ENCODE measurements at regions not wholly inside any gene's neighbourhood (a gene's known extent, or its start where the extent isn't known, plus 50 kb on each side); places are given as distances from the start of the nearest gene placed in this dataset.

DNA sequence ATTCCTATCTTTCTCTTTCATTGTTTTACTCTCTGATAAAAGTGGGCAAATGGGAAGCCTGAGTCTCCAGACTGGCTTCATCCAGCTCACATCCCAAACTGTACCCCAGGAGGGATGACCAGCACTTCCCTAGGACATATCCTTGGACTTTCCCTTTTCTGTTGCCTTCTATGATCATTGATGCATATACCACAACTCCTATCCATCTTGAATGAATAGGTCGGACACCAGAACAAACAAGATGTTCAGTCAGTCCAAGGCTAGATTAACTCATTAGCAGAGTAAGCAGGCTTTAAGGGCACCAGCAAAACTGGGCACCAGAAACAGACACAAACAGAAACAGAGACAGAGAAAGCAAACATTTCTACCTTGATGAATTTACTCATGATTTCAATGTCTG is 159.1 kb upstream of the RGMB start (continued):
- TF ChIP-seq ZNF311 (tag by site-specific recombination; IDR thresholded peaks at IDR 0.05; ENCODE audit: borderline replicate concordance) (no peak), HOXC10 (CRISPR knock-in tag; IDR thresholded peaks at IDR 0.05) (no peak), ZSCAN30 (tag by site-specific recombination; IDR thresholded peaks at IDR 0.05) (no peak), ZNF777 (tag by site-specific recombination; IDR thresholded peaks at IDR 0.05; ENCODE audit: borderline replicate concordance) (no peak), BCL11B (tag by site-specific recombination; IDR thresholded peaks at IDR 0.05; ENCODE audit: low read depth) (no peak)

DNA sequence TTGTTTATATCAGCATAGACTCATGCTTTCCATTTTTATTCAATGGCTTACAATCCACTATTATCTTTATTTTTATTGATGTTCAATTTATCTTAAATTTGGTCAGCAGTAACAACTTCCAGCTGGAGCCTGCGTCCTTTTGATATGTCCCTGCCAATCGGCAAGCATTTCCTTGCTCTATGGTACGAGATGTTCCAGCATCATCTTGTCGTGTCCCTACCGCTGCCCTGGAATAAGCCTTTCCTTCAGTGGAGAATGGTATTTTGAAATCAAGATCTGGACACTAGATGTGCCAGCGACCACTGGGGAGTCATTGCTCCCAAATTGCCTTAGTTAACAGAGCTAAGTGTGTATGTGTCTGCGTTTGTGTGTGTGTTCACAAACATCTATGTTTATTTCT is 151.6 kb upstream of the RGMB start:
- no peaks in the 10 kb centered on the region for H3K4me1 ChIP-seq (ENCODE audit: control insufficient read depth, insufficient read depth, low read length)
- POLR2A ChIA-PET: no interaction called here

DNA sequence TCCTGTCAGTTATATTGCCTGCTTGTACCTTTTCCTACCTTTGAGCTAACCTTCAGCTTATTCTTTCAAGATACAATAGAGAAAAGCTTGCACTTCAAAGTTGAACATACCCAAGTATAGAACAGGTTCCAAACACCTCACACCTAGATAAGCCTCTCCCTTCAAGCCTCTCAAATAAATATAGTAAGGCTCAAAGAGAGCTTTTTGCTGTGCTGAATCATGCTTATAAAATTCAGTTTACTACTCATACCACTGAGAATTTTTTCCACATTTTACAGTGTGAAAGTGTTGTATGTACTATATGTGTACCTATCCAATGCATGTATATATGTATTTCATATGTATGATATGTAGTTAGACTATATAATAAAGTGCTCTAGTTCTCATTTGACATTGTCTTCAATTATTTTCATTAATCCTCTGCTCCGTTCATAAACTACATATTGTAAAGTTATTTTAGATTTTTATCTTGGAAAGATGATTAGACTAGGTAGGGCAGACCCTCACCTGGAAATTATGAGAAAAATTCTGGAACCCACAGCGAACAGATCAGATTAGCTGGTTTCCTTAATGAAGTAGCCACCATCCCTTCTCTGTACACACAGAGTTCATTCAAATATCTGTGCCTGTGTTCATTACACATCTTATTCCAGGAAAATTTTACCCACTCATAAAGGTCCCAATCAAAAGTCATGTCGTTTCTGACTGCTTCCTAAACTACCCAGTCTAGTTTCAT is 149.2 kb upstream of the RGMB start:
- Histone ChIP-seq H3K9me3 (ENCODE audit: control insufficient read depth, insufficient read depth, low read depth, low read length) (no peaks in the 10 kb centered on the region), H3K4me3 (ENCODE audit: low read depth, low read length) (no peak overlapping the region), H3K27ac (ENCODE audit: extremely low read depth, low read depth, low read length) (no peak overlapping the region), H3K4me1 (ENCODE audit: control insufficient read depth, insufficient read depth, low read length) (no peaks in the 10 kb centered on the region), H3K36me3 (ENCODE audit: control insufficient read depth in 2 of 2, insufficient read depth in 1 of 2, low read length in 2 of 2) (no peaks in the 10 kb centered on the region)
- CTCF ChIA-PET: no interaction called here
- POLR2A ChIA-PET: no interaction called here
- no peak for TF ChIP-seq ZFP69B (tag by site-specific recombination; IDR thresholded peaks at IDR 0.05)
- TF ChIP-seq KLF9 (tag by site-specific recombination; IDR thresholded peaks at IDR 0.05; ENCODE audit: low read depth): no peak
- TF ChIP-seq ZBTB10 (tag by site-specific recombination; IDR thresholded peaks at IDR 0.05): no peak
- TF ChIP-seq IKZF3 (tag by site-specific recombination; IDR thresholded peaks at IDR 0.05): no peak
- no peak for TF ChIP-seq KLF10 (tag by site-specific recombination; IDR thresholded peaks at IDR 0.05)
- no peak for TF ChIP-seq KLF1 (tag by site-specific recombination; IDR thresholded peaks at IDR 0.05)
- no peak for TF ChIP-seq ZNF132 (tag by site-specific recombination; IDR thresholded peaks at IDR 0.05; ENCODE audit: borderline replicate concordance)
- TF ChIP-seq ZNF76 (tag by site-specific recombination; IDR thresholded peaks at IDR 0.05; ENCODE audit: borderline replicate concordance, low read depth): no peak
- no peak for TF ChIP-seq ZNF138 (tag by site-specific recombination; IDR thresholded peaks at IDR 0.05; ENCODE audit: borderline replicate concordance)
- TF ChIP-seq MYNN (tag by site-specific recombination; IDR thresholded peaks at IDR 0.05; ENCODE audit: borderline replicate concordance): no peak
- no peak for TF ChIP-seq ZSCAN30 (tag by site-specific recombination; IDR thresholded peaks at IDR 0.05)
- TF ChIP-seq, protein P1, sequence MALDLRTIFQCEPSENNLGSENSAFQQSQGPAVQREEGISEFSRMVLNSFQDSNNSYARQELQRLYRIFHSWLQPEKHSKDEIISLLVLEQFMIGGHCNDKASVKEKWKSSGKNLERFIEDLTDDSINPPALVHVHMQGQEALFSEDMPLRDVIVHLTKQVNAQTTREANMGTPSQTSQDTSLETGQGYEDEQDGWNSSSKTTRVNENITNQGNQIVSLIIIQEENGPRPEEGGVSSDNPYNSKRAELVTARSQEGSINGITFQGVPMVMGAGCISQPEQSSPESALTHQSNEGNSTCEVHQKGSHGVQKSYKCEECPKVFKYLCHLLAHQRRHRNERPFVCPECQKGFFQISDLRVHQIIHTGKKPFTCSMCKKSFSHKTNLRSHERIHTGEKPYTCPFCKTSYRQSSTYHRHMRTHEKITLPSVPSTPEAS (tag by site-specific recombination; IDR thresholded peaks at IDR 0.05): no peak

More for the DNA sequence above, 151.6 kb upstream of the RGMB start:
- TF ChIP-seq ZNF629 (tag by site-specific recombination; IDR thresholded peaks at IDR 0.05): no peak
- TF ChIP-seq ZNF140 (tag by site-specific recombination; IDR thresholded peaks at IDR 0.05): no peak
- TF ChIP-seq ZNF530 (tag by site-specific recombination; IDR thresholded peaks at IDR 0.05; ENCODE audit: low read depth): no peak
- TF ChIP-seq ZBTB7A (tag by site-specific recombination; IDR thresholded peaks at IDR 0.05; ENCODE audit: low read depth): no peak
- no peak for TF ChIP-seq ZBTB26 (tag by site-specific recombination; optimal IDR thresholded peaks at IDR 0.05)
- TF ChIP-seq ZFP37 (tag by site-specific recombination; IDR thresholded peaks at IDR 0.05): no peak
- Histone ChIP-seq H3K4me3 (ENCODE audit: low read depth, low read length) (no peak overlapping the region), H3K36me3 (ENCODE audit: control insufficient read depth in 2 of 2, insufficient read depth in 1 of 2, low read length in 2 of 2) (no peaks in the 10 kb centered on the region), H3K9me3 (ENCODE audit: control insufficient read depth, insufficient read depth, low read depth, low read length) (no peaks in the 10 kb centered on the region), H3K27ac (ENCODE audit: extremely low read depth, low read depth, low read length) (no peak overlapping the region)
- CTCF ChIA-PET: no interaction called here
